ENCODE measurements at regions not wholly inside any gene's neighbourhood (a gene's known extent, or its start where the extent isn't known, plus 50 kb on each side); places are given as distances from the start of the nearest gene placed in this dataset.

GRCh38 chr4:64940698-64941097, 531.4 kb upstream of the TECRL start:
- H3K9ac ChIP-seq (ENCODE audit: low read length), result no peak overlapping the region
- no peaks in the 10 kb centered on the region for H3K27me3 ChIP-seq (replicated peaks in 1 of 4; ENCODE audit: control extremely low read depth in 1 of 4, control insufficient read depth in 3 of 4, insufficient read depth in 4 of 4, low read length in 3 of 4)
- no peaks in the 10 kb centered on the region for H3K36me3 ChIP-seq (replicated peaks in 1 of 2; ENCODE audit: control extremely low read depth in 1 of 2, control insufficient read depth in 1 of 2, extremely low read depth in 1 of 2, insufficient read depth in 2 of 2, low read length in 1 of 2)
- H2AFZ ChIP-seq (ENCODE audit: insufficient read depth, low read depth, low read length, poor library complexity, severe bottlenecking), result no peak overlapping the region
- H3K27ac ChIP-seq (ENCODE audit: low read length in 2 of 2), result no peak overlapping the region
- H3K79me2 ChIP-seq (ENCODE audit: control insufficient read depth, insufficient read depth, low read length), result no peaks in the 10 kb centered on the region
- Mint-ChIP-seq H3K27ac (no peak overlapping the region), H3K4me1 (no peaks in the 10 kb centered on the region), H3K27me3 (no peaks in the 10 kb centered on the region), H3K4me3 (no peak overlapping the region), H3K9me3 (ENCODE audit: insufficient read depth) (no peaks in the 10 kb centered on the region)
- WGBS (ENCODE audit: insufficient coverage), result no CpG with 5 or more reads among the region's 3 CpGs
- POLR2A ChIA-PET, result no interaction called here
- no peaks in the 10 kb centered on the region for H4K20me1 ChIP-seq (ENCODE audit: control insufficient read depth, insufficient read depth, low read length, poor library complexity, severe bottlenecking)
- intact Hi-C loops (cut with micrococcal nuclease), result no loop called here
- DNase-seq, result no peak
- CTCF ChIA-PET, result no interaction called here
- H3K4me3 ChIP-seq (ENCODE audit: control extremely low read depth in 1 of 5, extremely low read depth in 1 of 5, insufficient read depth in 1 of 5, low read depth in 2 of 5, low read length in 4 of 5), result no peak overlapping the region
- H3K9me3 ChIP-seq (ENCODE audit: control extremely low read depth in 1 of 3, control insufficient read depth in 2 of 3, insufficient read depth in 1 of 3, low read length in 2 of 3), result no peaks in the 10 kb centered on the region
- no peak for ATAC-seq (ENCODE audit: low read depth)
- H3K4me1 ChIP-seq (ENCODE audit: control insufficient read depth in 2 of 2, insufficient read depth in 2 of 2, low read length in 2 of 2), result no peaks in the 10 kb centered on the region
- H3K4me2 ChIP-seq (replicated peaks; ENCODE audit: low read depth, low read length, poor library complexity, severe bottlenecking), result no peak overlapping the region
- TF ChIP-seq, protein P1, sequence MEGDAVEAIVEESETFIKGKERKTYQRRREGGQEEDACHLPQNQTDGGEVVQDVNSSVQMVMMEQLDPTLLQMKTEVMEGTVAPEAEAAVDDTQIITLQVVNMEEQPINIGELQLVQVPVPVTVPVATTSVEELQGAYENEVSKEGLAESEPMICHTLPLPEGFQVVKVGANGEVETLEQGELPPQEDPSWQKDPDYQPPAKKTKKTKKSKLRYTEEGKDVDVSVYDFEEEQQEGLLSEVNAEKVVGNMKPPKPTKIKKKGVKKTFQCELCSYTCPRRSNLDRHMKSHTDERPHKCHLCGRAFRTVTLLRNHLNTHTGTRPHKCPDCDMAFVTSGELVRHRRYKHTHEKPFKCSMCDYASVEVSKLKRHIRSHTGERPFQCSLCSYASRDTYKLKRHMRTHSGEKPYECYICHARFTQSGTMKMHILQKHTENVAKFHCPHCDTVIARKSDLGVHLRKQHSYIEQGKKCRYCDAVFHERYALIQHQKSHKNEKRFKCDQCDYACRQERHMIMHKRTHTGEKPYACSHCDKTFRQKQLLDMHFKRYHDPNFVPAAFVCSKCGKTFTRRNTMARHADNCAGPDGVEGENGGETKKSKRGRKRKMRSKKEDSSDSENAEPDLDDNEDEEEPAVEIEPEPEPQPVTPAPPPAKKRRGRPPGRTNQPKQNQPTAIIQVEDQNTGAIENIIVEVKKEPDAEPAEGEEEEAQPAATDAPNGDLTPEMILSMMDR (IDR thresholded peaks at IDR 0.05), result no peak
- TF ChIP-seq EZH2 (IDR thresholded peaks at IDR 0.05; ENCODE audit: borderline replicate concordance, insufficient read depth, low read depth, low read length, poor library complexity, severe bottlenecking), result no peak

- no peak overlapping the region for H2AFZ ChIP-seq (ENCODE audit: insufficient read depth, low read depth, low read length, poor library complexity, severe bottlenecking)
- H3K9ac ChIP-seq (ENCODE audit: low read length), result no peak overlapping the region
- Mint-ChIP-seq H3K9me3 (ENCODE audit: insufficient read depth) (no peaks in the 10 kb centered on the region), H3K4me3 (no peak overlapping the region), H3K27ac (no peak overlapping the region), H3K4me1 (no peaks in the 10 kb centered on the region), H3K27me3 (no peaks in the 10 kb centered on the region)
- no peak overlapping the region for H3K27ac ChIP-seq (ENCODE audit: low read length in 2 of 2)
- no peaks in the 10 kb centered on the region for H3K9me3 ChIP-seq (ENCODE audit: control extremely low read depth in 1 of 3, control insufficient read depth in 2 of 3, insufficient read depth in 1 of 3, low read length in 2 of 3)
- no peaks in the 10 kb centered on the region for H3K27me3 ChIP-seq (replicated peaks in 1 of 4; ENCODE audit: control extremely low read depth in 1 of 4, control insufficient read depth in 3 of 4, insufficient read depth in 4 of 4, low read length in 3 of 4)
- no peaks in the 10 kb centered on the region for H3K36me3 ChIP-seq (replicated peaks in 1 of 2; ENCODE audit: control extremely low read depth in 1 of 2, control insufficient read depth in 1 of 2, extremely low read depth in 1 of 2, insufficient read depth in 2 of 2, low read length in 1 of 2)
- intact Hi-C loops (cut with micrococcal nuclease), result no loop called here
- ATAC-seq (ENCODE audit: low read depth), result no peak
- 58% methylated on average over 1 of the region's 1 CpG for WGBS (ENCODE audit: insufficient coverage)
- H4K20me1 ChIP-seq (ENCODE audit: control insufficient read depth, insufficient read depth, low read length, poor library complexity, severe bottlenecking), result no peaks in the 10 kb centered on the region
- H3K4me3 ChIP-seq (ENCODE audit: control extremely low read depth in 1 of 5, extremely low read depth in 1 of 5, insufficient read depth in 1 of 5, low read depth in 2 of 5, low read length in 4 of 5), result no peak overlapping the region
- CTCF ChIA-PET, result no interaction called here
- no peaks in the 10 kb centered on the region for H3K4me1 ChIP-seq (ENCODE audit: control insufficient read depth in 2 of 2, insufficient read depth in 2 of 2, low read length in 2 of 2)
- no peak for TF ChIP-seq EZH2 (IDR thresholded peaks at IDR 0.05; ENCODE audit: borderline replicate concordance, insufficient read depth, low read depth, low read length, poor library complexity, severe bottlenecking)
- TF ChIP-seq, protein P1 (IDR thresholded peaks at IDR 0.05), result no peak
- DNase-seq, result no peak
- POLR2A ChIA-PET, result no interaction called here
- H3K79me2 ChIP-seq (ENCODE audit: control insufficient read depth, insufficient read depth, low read length), result no peaks in the 10 kb centered on the region
- H3K4me2 ChIP-seq (replicated peaks; ENCODE audit: low read depth, low read length, poor library complexity, severe bottlenecking), result no peak overlapping the region
Observed at GRCh38 chr4:64935469-64936001, 526.3 kb upstream of the TECRL start.

All from B cell (primary cell).